Bone marrow (tissue), 2 donors: ENCODE measurements at regions not wholly inside any gene's neighbourhood (a gene's known extent, or its start where the extent isn't known, plus 50 kb on each side); places are given as distances from the start of the nearest gene placed in this dataset.
"Not testable (repeated sequence)": the region's sequence is repeated elsewhere in the genome, so short reads cannot be mapped to it uniquely, and the experiment has no call there.

Experiments
- DNase-seq, 2 donors: peaks; one replicate each; lab custom pipeline; 2025; lab: John Stamatoyannopoulos, UW

- DNase-seq: no peak
Observed at GRCh38 chr4:111405989-111406388, 739.3 kb upstream of the FAM241A start.

- DNase-seq: no peak
Observed at GRCh38 chr4:111410571-111410970, 734.7 kb upstream of the FAM241A start.

- no peak for DNase-seq
Observed at GRCh38 chr4:111417521-111417920, 727.7 kb upstream of the FAM241A start.

GRCh38 chr4:111433441-111433840 lies 711.8 kb upstream of the FAM241A start:
- no peak for DNase-seq

- DNase-seq: no peak
Observed at GRCh38 chr4:111434586-111434985, 710.7 kb upstream of the FAM241A start.

GRCh38 chr4:111435986-111436744 lies 709.1 kb upstream of the FAM241A start:
- DNase-seq: no peak

GRCh38 chr4:111441687-111442086 lies 703.6 kb upstream of the FAM241A start:
- no peak for DNase-seq

- not testable (repeated sequence) for DNase-seq
Observed at GRCh38 chr4:111444836-111445235, 700.4 kb upstream of the FAM241A start.

- DNase-seq: no peak
Observed at GRCh38 chr4:111449657-111450056, 695.6 kb upstream of the FAM241A start.

GRCh38 chr4:111450867-111451266 lies 694.4 kb upstream of the FAM241A start:
- no peak for DNase-seq

- DNase-seq: no peak
Observed at GRCh38 chr4:111453216-111453615, 692.0 kb upstream of the FAM241A start.

- DNase-seq: no peak
Observed at GRCh38 chr4:111454961-111455360, 690.3 kb upstream of the FAM241A start.

GRCh38 chr4:111464251-111465045 lies 680.8 kb upstream of the FAM241A start:
- no peak for DNase-seq

GRCh38 chr4:111466811-111467604 lies 678.2 kb upstream of the FAM241A start:
- no peak for DNase-seq

GRCh38 chr4:111475001-111475400 lies 670.3 kb upstream of the FAM241A start:
- no peak for DNase-seq

- DNase-seq: no peak
Observed at GRCh38 chr4:111475666-111476065, 669.6 kb upstream of the FAM241A start.

- DNase-seq: no peak
Observed at GRCh38 chr4:111480510-111480909, 664.7 kb upstream of the FAM241A start.

GRCh38 chr4:111483375-111484169 lies 661.7 kb upstream of the FAM241A start:
- DNase-seq: no peak

- DNase-seq: no peak
Observed at GRCh38 chr4:111492496-111492895, 652.8 kb upstream of the FAM241A start.

- DNase-seq: no peak
Observed at GRCh38 chr4:111494471-111494870, 650.8 kb upstream of the FAM241A start.

GRCh38 chr4:111494971-111495370 lies 650.3 kb upstream of the FAM241A start:
- DNase-seq: no peak

GRCh38 chr4:111499291-111499690 lies 646.0 kb upstream of the FAM241A start:
- no peak for DNase-seq
